HG03521 (cell line): ENCODE measurements at regions not wholly inside any gene's neighbourhood (a gene's known extent, or its start where the extent isn't known, plus 50 kb on each side); places are given as distances from the start of the nearest gene placed in this dataset.

Experiments used
- ATAC-seq: cut with Tn5 transposase; IDR thresholded peaks from one replicate; pipeline ENCODE4 v1.9.1; 2021; ENCODE audit warnings: mild to moderate bottlenecking, moderate library complexity; ENCODE audit not compliant: unreplicated experiment

GRCh38 chr14:98792171-98792570 is 479.8 kb downstream of the BCL11B start:
- ATAC-seq = no peak

GRCh38 chr14:98798099-98798498 is 473.9 kb downstream of the BCL11B start:
- no peak for ATAC-seq

- no peak for ATAC-seq
Observed at GRCh38 chr14:98799891-98800290, 472.1 kb downstream of the BCL11B start.

- ATAC-seq = no peak
Observed at GRCh38 chr14:98802044-98802443, 470.0 kb downstream of the BCL11B start.

- no peak for ATAC-seq
Observed at GRCh38 chr14:98803196-98803595, 468.8 kb downstream of the BCL11B start.

- no peak for ATAC-seq
Observed at GRCh38 chr14:98808494-98809407, 463.2 kb downstream of the BCL11B start.

- ATAC-seq = no peak
Observed at GRCh38 chr14:98816195-98816594, 455.8 kb downstream of the BCL11B start.

- ATAC-seq = no peak
Observed at GRCh38 chr14:98816720-98817119, 455.3 kb downstream of the BCL11B start.

GRCh38 chr14:98819132-98819866 is 452.7 kb downstream of the BCL11B start:
- ATAC-seq = no peak

- ATAC-seq = no peak
Observed at GRCh38 chr14:98819867-98820206, 452.2 kb downstream of the BCL11B start.

- ATAC-seq = no peak
Observed at GRCh38 chr14:98822917-98823316, 449.1 kb downstream of the BCL11B start.

GRCh38 chr14:98826618-98827017 is 445.4 kb downstream of the BCL11B start:
- no peak for ATAC-seq

GRCh38 chr14:98834119-98834518 is 437.9 kb downstream of the BCL11B start:
- ATAC-seq = no peak

- no peak for ATAC-seq
Observed at GRCh38 chr14:98835051-98835824, 436.8 kb downstream of the BCL11B start.

- no peak for ATAC-seq
Observed at GRCh38 chr14:98835825-98836100, 436.2 kb downstream of the BCL11B start.

GRCh38 chr14:98840091-98840490 is 431.9 kb downstream of the BCL11B start:
- ATAC-seq = no peak

- no peak for ATAC-seq
Observed at GRCh38 chr14:98840511-98840910, 431.5 kb downstream of the BCL11B start.

- no peak for ATAC-seq
Observed at GRCh38 chr14:98844456-98844855, 427.5 kb downstream of the BCL11B start.

GRCh38 chr14:98847521-98848468 is 424.2 kb downstream of the BCL11B start:
- no peak for ATAC-seq

GRCh38 chr14:98853063-98853729 is 418.8 kb downstream of the BCL11B start:
- ATAC-seq = no peak
